ENCODE measurements at regions not wholly inside any gene's neighbourhood (a gene's known extent, or its start where the extent isn't known, plus 50 kb on each side); places are given as distances from the start of the nearest gene placed in this dataset.

DNA sequence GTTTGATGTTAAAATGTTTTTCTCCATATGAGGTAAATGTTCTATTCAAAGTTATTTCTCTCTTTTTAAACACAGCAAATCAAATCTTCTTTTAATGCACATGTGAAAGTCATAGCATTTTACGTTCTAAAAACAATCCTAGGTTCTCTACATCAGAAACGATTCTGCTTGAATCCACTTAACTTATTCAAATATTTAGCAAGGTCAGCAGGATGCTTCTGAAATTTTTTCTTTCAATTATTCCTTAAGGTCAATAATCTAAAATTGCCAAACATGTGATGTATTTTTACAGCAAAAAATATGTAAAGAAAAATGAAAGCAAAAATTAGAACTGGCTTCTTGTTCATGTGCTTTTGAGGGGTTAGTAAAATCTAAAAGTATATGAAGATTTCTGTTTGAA is 106.7 kb downstream of the TM2D1 start:
- no peak overlapping the region for H2BK20ac ChIP-seq (ENCODE audit: low read depth, low read length, poor library complexity, severe bottlenecking)
- H3K14ac ChIP-seq (ENCODE audit: insufficient read depth, low read length) = no peak overlapping the region
- no peak overlapping the region for H2BK5ac ChIP-seq (ENCODE audit: insufficient read length, low read length)
- peaks cover 8 to 10% of the 10 kb centered on the region in 2 experiments for H3K4me1 Mint-ChIP-seq
- no peak overlapping the region for H3K4me3 Mint-ChIP-seq
- H3K27me3 ChIP-seq (ENCODE audit: insufficient read depth, low read length) = no peaks in the 10 kb centered on the region
- H3K9me3 ChIP-seq (ENCODE audit: control insufficient read depth, low read depth, low read length) = no peaks in the 10 kb centered on the region
- no peak overlapping the region for H3K18ac ChIP-seq (ENCODE audit: insufficient read length, low read depth, low read length)
- H3K4me2 ChIP-seq (ENCODE audit: insufficient read depth, insufficient read length, low read length) = no peak overlapping the region
- no peaks in the 10 kb centered on the region for H3K9me3 Mint-ChIP-seq
- no peaks in the 10 kb centered on the region for H3K4me1 ChIP-seq (ENCODE audit: insufficient read depth, low read length)
- WGBS (ENCODE audit: extremely low coverage, insufficient read length, low lambda C conversion rate) = no CpG with 5 or more reads among the region's 2 CpGs
- no peak overlapping the region for H2BK15ac ChIP-seq (ENCODE audit: low read depth, low read length)
- H3K79me2 ChIP-seq (ENCODE audit: insufficient read depth, low read length) = no peaks in the 10 kb centered on the region
- no peak overlapping the region for H4K5ac ChIP-seq (ENCODE audit: insufficient read length, low read depth, low read length)
- H4K20me1 ChIP-seq (ENCODE audit: control insufficient read depth, insufficient read depth, insufficient read length) = no peaks in the 10 kb centered on the region
- H4K91ac ChIP-seq (ENCODE audit: insufficient read length, low read depth, low read length) = no peak overlapping the region
- no peak overlapping the region for H2AFZ ChIP-seq (ENCODE audit: low read length)
- DNase-seq = no peak
- H3K9ac ChIP-seq (ENCODE audit: extremely low read depth, insufficient read length, low read length) = no peak overlapping the region
- no peak overlapping the region for H3K4ac ChIP-seq (ENCODE audit: low read depth, low read length)
- TF ChIP-seq, protein P1, sequence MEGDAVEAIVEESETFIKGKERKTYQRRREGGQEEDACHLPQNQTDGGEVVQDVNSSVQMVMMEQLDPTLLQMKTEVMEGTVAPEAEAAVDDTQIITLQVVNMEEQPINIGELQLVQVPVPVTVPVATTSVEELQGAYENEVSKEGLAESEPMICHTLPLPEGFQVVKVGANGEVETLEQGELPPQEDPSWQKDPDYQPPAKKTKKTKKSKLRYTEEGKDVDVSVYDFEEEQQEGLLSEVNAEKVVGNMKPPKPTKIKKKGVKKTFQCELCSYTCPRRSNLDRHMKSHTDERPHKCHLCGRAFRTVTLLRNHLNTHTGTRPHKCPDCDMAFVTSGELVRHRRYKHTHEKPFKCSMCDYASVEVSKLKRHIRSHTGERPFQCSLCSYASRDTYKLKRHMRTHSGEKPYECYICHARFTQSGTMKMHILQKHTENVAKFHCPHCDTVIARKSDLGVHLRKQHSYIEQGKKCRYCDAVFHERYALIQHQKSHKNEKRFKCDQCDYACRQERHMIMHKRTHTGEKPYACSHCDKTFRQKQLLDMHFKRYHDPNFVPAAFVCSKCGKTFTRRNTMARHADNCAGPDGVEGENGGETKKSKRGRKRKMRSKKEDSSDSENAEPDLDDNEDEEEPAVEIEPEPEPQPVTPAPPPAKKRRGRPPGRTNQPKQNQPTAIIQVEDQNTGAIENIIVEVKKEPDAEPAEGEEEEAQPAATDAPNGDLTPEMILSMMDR (conservative IDR thresholded peaks at IDR 0.05) = no peak
- no peaks in the 10 kb centered on the region; the same call in 1 of the 2 replicates for H3K27me3 Mint-ChIP-seq (ENCODE audit: low read depth)
- H3T11ph ChIP-seq (ENCODE audit: low read length) = no peak overlapping the region
- H4K8ac ChIP-seq (replicated peaks; ENCODE audit: insufficient read length, low read depth, low read length) = no peak overlapping the region
- no peak overlapping the region for H2BK120ac ChIP-seq (ENCODE audit: low read depth, low read length, poor library complexity, severe bottlenecking)
- no peaks in the 10 kb centered on the region for H3K36me3 Mint-ChIP-seq (ENCODE audit: insufficient read depth in 1 of 3, low read depth in 3 of 3)
- H3K79me1 ChIP-seq (ENCODE audit: insufficient read depth, low read depth, low read length, poor library complexity, severe bottlenecking) = no peaks in the 10 kb centered on the region
- H3K27ac Mint-ChIP-seq = no peak overlapping the region
- no peak overlapping the region for H3K23ac ChIP-seq (ENCODE audit: insufficient read length, low read depth, low read length)
- no peak overlapping the region for H2BK12ac ChIP-seq (ENCODE audit: insufficient read length, low read depth, low read length)
- no peak overlapping the region for H2AK5ac ChIP-seq (ENCODE audit: insufficient read length, low read length)
- no peak overlapping the region for H3K56ac ChIP-seq (ENCODE audit: insufficient read length, low read depth, low read length)
- no peak overlapping the region for H3K27ac ChIP-seq (ENCODE audit: insufficient read length, low read depth, low read length)
- H3K23me2 ChIP-seq (ENCODE audit: insufficient read length, low read depth, low read length, poor library complexity, severe bottlenecking) = no peaks in the 10 kb centered on the region

Data from H9 (cell line).